ENCODE measurements at regions not wholly inside any gene's neighbourhood (a gene's known extent, or its start where the extent isn't known, plus 50 kb on each side); places are given as distances from the start of the nearest gene placed in this dataset.

DNA sequence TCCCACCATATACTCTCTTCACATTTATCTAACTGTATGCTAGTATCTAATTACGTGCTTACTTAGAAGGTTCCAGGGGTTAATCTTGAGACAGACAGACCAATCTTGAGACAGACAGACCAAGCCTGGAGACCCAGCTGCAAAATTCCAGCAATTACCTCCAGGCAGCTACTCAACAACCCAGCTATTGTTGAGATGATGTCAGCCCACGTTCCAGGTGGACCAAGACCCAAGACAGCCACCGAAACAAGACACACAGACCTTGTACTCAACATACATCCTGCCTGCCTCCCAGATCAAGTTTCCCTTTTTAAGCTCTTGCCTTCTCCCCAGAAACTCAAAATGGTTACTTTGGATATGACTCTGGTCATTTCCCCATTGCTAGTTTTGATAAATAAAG, 64.9 kb upstream of the VASH1 start:
- TF ChIP-seq, protein P1, sequence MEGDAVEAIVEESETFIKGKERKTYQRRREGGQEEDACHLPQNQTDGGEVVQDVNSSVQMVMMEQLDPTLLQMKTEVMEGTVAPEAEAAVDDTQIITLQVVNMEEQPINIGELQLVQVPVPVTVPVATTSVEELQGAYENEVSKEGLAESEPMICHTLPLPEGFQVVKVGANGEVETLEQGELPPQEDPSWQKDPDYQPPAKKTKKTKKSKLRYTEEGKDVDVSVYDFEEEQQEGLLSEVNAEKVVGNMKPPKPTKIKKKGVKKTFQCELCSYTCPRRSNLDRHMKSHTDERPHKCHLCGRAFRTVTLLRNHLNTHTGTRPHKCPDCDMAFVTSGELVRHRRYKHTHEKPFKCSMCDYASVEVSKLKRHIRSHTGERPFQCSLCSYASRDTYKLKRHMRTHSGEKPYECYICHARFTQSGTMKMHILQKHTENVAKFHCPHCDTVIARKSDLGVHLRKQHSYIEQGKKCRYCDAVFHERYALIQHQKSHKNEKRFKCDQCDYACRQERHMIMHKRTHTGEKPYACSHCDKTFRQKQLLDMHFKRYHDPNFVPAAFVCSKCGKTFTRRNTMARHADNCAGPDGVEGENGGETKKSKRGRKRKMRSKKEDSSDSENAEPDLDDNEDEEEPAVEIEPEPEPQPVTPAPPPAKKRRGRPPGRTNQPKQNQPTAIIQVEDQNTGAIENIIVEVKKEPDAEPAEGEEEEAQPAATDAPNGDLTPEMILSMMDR (IDR thresholded peaks at IDR 0.05; ENCODE audit: low read depth, low read length, missing control alignments): no peak
- DNase-seq (ENCODE audit: low read depth): no peak
- H3K4me3 ChIP-seq (ENCODE audit: low read depth, low read length): no peak overlapping the region

DNA sequence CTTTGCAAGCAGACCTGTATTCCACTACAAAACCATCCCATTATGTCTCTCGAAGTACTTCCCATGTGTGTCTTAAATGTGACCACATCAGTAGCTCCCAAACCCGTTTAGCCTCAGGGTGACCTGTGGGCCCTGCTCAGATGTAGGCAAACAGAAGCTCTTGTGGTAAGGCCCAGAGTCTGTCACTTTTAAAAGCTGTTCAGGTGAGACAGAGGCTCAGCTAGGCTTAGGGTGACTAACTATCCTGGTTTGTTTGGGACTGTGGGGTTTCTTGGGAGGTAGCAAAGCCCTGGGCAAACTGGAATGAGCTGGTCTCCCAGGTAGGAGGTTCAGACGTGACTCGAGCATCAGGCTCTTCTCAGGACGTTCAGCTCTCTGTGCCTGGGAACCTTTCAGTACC, 64.5 kb upstream of the VASH1 start:
- no peak for DNase-seq (ENCODE audit: low read depth)
- TF ChIP-seq, protein P1 (IDR thresholded peaks at IDR 0.05; ENCODE audit: low read depth, low read length, missing control alignments): no peak

DNA sequence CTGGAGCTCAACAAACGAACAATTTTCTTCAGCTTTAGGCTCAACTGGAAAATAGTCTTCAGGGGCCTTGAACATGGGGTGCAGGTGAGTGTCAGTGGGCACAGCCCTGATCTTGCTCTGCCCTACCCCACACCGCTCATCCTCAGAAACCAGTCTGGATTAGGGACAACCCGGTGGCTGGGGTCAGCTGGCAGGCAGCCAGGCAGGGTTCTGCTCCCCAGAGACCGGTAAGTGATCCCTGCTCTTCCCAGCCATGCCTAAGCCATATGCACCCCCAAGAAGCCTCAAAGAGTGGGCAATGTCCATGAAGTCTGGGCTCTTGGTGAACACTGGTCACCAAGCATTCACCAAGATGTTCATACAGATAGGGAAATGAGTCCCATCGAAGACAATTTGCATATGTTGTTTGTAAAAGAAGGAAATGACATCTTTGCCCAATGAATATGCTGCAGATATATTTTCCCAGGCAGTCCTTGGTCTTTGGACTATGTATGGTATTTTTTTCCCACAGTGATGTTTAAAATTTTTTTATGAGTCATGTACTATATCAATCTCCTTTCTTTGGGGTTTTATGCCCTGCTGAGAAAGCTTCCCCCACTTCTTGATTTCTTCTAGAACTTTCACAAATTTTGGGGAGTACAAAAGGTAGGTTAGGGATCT, 63.9 kb upstream of the VASH1 start:
- no peak for DNase-seq (ENCODE audit: low read depth)
- TF ChIP-seq, protein P1 (IDR thresholded peaks at IDR 0.05; ENCODE audit: low read depth, low read length, missing control alignments): no peak
- H3K4me3 ChIP-seq (ENCODE audit: low read depth, low read length): no peak overlapping the region

More for the DNA sequence above, 64.5 kb upstream of the VASH1 start:
- H3K4me3 ChIP-seq (ENCODE audit: low read depth, low read length): no peak overlapping the region

DNA sequence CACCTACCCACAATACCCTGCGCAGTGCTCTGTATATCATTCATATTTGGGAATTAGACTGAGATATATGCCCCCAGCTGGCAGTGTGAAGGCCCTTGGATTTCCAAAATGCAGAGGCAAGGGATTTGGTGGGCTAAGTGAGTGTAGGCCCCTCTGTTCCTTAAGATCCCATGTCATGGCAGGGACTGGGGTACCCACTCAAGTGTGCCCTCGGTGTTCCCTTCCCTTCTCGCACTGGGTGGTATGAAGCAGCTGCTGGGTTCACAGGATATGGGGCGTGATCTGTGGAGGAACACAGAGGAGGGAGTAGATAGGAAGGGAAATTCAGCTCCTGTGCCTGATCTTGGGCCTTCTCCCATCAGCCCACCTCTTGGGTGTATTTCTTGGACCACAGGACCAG, 63.1 kb upstream of the VASH1 start:
- TF ChIP-seq, protein P1 (IDR thresholded peaks at IDR 0.05; ENCODE audit: low read depth, low read length, missing control alignments): no peak
- DNase-seq (ENCODE audit: low read depth): no peak
- no peak overlapping the region for H3K4me3 ChIP-seq (ENCODE audit: low read depth, low read length)

DNA sequence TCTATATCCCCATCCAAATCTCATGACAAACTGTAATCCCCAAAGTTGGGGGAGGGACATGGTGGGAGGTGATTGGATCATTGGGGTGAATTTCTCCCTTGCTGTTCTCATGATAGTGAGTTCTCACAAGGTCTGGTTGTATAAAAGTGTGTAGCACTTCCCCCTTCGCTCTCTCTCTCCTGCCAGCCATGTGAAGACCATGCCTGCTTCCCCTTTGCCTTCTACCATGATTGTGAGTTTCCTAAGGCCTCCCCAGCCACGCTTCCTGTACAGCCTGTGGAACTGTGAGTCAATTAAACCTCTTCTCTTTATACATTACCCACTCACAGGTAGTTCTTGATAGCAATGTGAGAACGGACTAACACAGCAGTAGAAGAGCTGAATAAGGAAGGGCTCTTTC, 62.6 kb upstream of the VASH1 start:
- TF ChIP-seq, protein P1 (IDR thresholded peaks at IDR 0.05; ENCODE audit: low read depth, low read length, missing control alignments): no peak
- H3K4me3 ChIP-seq (ENCODE audit: low read depth, low read length): no peak overlapping the region
- no peak for DNase-seq (ENCODE audit: low read depth)

DNA sequence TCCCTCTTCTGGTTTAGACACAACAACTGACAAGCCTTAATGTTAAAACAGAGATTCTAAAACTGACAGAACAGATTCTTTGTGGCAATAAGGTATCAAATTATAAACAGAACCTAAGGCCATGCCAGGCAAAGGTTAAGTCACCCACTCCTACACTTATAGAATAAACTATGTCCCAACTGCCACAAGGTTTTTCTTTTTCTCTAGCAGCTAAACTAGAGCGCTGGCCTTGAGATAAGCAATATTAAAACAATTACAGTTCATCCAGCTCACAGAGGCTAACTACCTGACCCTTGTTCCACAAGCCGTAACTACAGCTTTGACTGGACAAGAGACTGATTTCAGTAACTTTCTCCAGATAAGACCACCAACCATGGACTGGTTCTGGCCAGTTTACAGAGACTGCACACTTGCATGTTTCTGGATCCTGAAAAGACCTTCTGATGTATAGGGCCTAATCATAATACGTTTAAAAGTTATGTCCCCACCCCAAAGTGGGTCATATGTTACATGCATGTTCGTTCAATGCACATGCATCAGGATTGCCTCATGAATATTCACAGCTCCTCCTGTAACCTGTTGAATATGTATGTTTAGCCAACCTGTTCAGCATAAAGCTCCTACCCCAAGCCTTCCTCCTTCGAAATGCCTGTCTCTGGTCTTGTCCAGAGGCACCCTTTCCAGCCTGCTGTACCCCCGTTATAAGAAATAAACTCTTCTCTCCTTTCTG, 61.9 kb upstream of the VASH1 start:
- DNase-seq (ENCODE audit: low read depth): no peak

More for the DNA sequence above, 61.9 kb upstream of the VASH1 start:
- no peak overlapping the region for H3K4me3 ChIP-seq (ENCODE audit: low read depth, low read length)
- TF ChIP-seq, protein P1 (IDR thresholded peaks at IDR 0.05; ENCODE audit: low read depth, low read length, missing control alignments): no peak
